HG02678 (cell line): ENCODE measurements at regions not wholly inside any gene's neighbourhood (a gene's known extent, or its start where the extent isn't known, plus 50 kb on each side); places are given as distances from the start of the nearest gene placed in this dataset.
"Not testable (repeated sequence)": the region's sequence is repeated elsewhere in the genome, so short reads cannot be mapped to it uniquely, and the experiment has no call there.

ENCODE experiments used
- ATAC-seq: cut with Tn5 transposase; IDR thresholded peaks from one replicate; pipeline ENCODE4 v1.9.1; 2021; ENCODE audit warnings: mild to moderate bottlenecking, moderate library complexity; ENCODE audit not compliant: unreplicated experiment

- ATAC-seq, result no peak
Observed at GRCh38 chr2:48213646-48214045, 100.8 kb upstream of the FOXN2 start.

DNA sequence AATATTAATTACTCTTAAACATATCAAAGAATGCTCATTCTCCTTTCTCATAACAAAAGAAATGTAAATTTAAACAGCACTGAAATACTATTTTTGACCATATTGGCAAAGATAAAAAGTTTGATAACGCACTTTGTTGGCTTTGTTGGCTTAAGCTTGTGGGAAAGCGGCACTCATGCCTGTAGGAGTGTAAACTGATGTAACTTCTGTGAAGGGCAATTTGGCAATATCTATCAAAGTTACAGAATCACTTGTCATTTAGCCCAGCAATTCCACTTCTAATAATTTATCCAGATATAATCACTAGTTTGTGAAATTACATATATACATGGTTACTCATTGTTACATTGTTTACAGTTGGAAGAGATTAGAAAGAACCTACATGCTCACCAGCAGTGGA is 96.3 kb upstream of the FOXN2 start:
- ATAC-seq, result no peak

DNA sequence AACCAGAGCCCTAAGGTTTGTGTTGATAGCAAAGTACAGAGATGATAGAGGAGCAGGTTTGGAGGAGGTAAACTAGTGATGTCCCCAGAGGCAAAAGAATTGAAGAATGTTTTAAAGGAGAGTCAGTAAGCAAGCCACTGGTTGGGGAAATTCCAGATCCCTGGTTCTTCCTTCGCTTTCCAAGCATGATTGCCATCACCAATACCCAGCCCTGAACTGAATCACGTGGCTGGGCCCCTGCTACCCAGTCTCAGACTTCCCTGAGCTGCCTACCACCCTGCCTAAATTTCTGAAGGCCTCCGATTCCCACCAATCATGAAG is 95.3 kb upstream of the FOXN2 start:
- no peak for ATAC-seq

GRCh38 chr2:48219555-48220436 is 94.7 kb upstream of the FOXN2 start:
- ATAC-seq, result no peak

DNA sequence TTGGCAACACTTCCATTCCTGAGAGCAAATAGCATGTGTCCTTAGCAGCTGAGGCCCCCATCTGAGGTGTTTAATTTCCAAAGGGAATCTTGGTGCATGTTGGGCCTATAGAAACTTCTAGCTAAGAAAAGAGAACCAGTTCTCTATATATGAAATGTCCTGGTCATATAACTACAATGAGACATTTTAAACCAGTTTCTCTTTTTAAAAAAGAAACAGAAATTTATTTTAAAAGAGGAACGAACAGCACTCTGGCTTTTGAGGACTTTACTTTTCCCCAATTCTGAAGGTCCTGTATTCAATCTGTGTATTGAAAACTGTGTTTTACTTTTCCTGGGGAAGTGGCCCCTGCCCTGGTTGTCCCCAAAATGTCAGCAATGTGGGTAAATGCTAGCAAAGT is 94.0 kb upstream of the FOXN2 start:
- ATAC-seq, result no peak

DNA sequence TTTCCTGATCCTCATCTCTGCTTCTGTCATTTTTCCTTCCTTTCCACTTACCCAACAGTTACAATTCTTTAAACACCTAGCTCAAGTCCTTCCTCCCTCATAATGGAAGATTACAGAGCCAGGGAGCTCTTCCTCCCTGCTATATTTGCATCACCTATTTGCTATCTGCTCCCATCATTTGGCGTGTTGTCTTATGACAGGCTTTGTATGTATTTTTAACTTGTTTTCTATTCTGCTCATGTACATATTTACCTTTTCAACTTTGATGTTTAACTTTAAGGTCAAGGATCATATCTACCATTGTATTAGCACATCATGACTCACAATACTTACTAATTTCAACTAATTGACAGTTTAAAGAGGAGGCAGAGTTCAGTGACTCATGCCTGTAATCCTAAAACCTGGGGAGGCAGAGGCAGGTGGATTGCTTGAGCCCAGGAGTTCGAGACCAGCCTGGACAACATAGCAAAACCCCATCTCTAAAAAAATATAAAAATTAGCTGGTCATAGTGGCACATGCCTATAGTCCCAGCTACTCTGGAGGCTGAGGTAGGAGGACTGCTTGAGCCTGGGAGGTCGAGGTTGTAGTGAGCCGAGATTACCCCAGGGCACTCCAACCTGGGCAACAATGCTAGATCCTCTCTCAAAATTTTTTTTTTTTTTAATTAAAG is 92.5 kb upstream of the FOXN2 start:
- no peak for ATAC-seq

GRCh38 chr2:48227617-48228344 is 86.7 kb upstream of the FOXN2 start:
- ATAC-seq, result peak; percentile 84

DNA sequence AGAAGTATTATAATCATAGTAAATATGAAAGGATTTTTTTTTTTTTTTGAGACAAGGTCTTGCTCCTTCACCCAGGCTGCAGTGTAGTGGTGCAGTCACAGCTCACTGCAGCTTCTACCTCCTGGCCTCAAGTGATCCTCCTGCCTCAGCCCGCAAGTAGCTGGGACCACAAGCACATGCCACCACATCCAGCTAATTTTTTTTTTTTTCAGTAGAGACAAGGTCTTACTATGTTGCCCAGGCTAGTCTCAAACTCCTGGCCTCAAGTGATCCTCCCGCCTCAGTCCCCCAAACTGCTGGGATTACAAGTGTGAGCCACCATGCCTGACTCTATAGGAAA is 86.2 kb upstream of the FOXN2 start:
- ATAC-seq, result no peak

GRCh38 chr2:48229063-48229462 is 85.4 kb upstream of the FOXN2 start:
- no peak for ATAC-seq

GRCh38 chr2:48230834-48231233 is 83.6 kb upstream of the FOXN2 start:
- ATAC-seq, result no peak

- no peak for ATAC-seq
Observed at GRCh38 chr2:48232351-48232750, 82.1 kb upstream of the FOXN2 start.

DNA sequence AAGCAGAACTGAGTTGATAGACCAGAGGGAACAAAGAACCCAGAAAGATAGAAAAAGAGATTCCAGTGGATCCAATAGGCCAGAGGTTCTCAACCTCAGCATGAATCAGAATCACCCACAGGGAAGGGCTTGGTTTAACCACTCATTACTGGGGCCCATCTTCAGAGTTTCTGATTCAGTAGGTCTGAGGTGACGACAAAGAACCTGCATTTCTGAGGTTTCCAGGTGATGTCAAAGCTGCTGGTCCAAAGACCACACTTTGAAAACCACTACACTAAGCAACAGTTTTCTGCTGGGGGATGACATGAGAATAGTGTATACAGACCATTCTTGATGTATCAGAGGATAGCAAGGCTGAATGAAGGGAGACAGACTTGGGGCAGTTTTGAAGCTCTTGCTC is 81.5 kb upstream of the FOXN2 start:
- no peak for ATAC-seq

- ATAC-seq, result not testable (repeated sequence)
Observed at GRCh38 chr2:48233824-48234223, 80.7 kb upstream of the FOXN2 start.

- ATAC-seq, result no peak
Observed at GRCh38 chr2:48235076-48235475, 79.4 kb upstream of the FOXN2 start.

- no peak for ATAC-seq
Observed at GRCh38 chr2:48238381-48238780, 76.1 kb upstream of the FOXN2 start.

DNA sequence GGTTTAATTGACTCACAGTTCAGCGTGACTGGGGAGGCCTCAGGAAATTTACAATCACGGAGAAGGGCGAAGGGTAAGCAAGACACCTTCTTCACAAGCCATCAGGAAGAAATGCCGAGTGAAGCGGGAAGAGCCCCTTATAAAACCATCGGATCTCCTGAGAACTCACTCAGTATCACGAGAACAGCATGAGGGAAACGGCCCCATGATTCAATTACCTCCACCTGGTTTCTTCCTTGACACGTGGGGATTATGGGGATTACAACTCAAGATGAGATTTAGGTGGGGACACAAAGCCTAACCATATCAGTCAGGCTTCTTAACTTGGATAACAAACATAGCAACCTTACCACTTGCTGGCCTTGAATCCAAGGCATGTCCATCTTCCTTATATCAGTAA is 73.6 kb upstream of the FOXN2 start:
- no peak for ATAC-seq

- no peak for ATAC-seq
Observed at GRCh38 chr2:48247206-48247605, 67.3 kb upstream of the FOXN2 start.

DNA sequence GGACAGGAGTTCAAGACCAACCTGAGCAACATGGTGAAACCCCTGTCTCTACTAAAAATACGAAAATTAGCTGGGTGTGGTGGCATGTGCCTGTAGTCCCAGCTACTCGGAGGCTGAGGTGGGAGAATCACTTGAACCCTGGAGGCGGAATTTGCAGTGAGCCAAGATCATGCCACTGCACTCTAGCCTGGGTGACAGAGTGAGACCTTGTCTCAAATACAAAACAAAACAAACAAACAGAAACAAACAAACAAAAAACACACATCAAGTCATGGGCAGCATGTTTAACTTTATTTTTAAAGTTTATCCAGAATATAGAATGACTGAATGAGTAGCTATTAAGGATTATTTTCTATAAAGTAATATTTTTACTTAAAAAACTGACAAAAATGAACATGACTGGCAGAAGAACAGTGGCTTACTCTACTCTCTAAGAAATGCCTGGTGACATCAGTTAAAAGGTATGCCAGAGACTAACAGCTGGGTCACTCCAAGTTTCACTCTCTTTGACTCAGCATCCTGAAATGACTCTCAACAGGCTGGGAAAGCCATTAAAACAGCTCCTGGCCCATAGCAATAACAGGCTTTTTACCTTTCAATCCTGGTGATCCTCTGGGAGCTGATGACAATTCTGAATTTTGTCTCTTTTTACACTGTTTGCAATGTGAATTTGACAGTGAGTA is 66.1 kb upstream of the FOXN2 start:
- ATAC-seq, result peak; percentile 86

- ATAC-seq, result no peak
Observed at GRCh38 chr2:48249025-48249424, 65.5 kb upstream of the FOXN2 start.

DNA sequence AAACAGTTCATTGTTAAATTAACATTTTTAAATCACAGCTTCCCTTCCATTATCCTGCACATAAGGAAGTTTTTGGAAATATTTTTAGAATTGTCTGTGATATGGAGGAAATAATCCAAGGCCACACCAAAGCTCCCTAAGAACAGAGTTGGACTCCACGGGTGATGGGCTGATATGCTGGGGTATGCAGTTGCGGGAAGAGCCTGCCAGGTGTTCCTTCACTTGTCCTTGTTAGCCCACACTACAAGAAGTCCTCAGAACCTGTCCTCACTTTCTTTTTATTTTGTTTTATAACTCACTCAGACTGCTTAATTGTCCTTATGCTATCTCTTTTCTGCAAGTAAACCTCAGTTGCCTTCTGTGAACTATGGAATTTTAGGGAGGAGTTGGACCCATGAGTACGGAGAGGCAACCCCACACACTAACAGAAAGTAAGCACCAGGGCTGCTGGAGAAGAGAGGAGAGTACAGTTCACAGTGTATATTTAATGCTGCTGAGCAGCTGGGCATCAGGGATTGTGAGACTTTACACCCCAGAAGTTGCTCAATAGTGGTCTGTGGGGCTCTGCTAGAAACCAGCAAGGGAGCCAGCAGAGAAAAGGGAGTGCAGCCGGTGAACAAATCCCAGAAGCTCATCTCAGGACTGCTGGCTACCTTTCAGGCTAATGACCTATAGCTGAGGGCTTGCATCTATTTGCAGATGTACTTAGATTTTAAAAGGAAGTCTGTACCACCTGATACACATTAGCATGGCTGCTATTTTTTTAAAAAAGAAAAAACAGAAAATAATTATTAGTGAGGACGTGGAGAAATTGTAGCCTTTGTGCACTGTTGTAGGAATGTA is 64.6 kb upstream of the FOXN2 start:
- ATAC-seq, result no peak

DNA sequence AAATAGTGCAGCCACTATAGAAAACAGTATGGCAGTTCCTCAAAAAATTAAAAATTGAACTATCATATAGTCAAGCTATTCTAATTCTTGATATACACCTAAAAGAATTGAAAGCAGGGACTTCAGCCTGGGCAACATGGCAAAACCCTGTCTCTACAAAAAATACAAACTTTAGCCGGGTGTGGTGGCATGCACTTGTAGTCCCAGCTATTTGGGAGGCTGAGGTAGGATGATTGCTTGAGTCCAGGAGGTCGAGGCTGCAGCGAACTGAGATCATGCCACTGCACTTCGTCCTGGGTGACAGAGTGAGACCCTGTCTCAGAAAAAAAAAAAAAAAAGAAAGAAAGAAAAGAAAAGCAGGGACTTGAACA is 64.0 kb upstream of the FOXN2 start:
- ATAC-seq, result no peak
